ENCODE measurements at regions not wholly inside any gene's neighbourhood (a gene's known extent, or its start where the extent isn't known, plus 50 kb on each side); places are given as distances from the start of the nearest gene placed in this dataset.
A peak's percentile ranks its signal among the peaks of the same experiment; 100 is the strongest.
"Not testable (repeated sequence)": the region's sequence is repeated elsewhere in the genome, so short reads cannot be mapped to it uniquely, and the experiment has no call there.

GRCh38 chr2:185278761-185279160 is 459.8 kb upstream of the FSIP2 start:
- intact Hi-C loops (cut with DNase I; ENCODE audit: low total_unique reads), result no loop called here
- Histone ChIP-seq H3K9me3 (no peaks in the 10 kb centered on the region), H3K27me3 (no peaks in the 10 kb centered on the region), H3K4me1 (no peaks in the 10 kb centered on the region), H3K4me3 (no peak overlapping the region), H3K27ac (no peak overlapping the region), H3K36me3 (no peaks in the 10 kb centered on the region)
- TF ChIP-seq CTCF (IDR thresholded peaks at IDR 0.05), result no peak
- TF ChIP-seq POLR2AphosphoS5 (IDR thresholded peaks at IDR 0.05), result no peak
- TF ChIP-seq POLR2A (IDR thresholded peaks at IDR 0.05), result no peak
- no peak for DNase-seq (ENCODE audit: low spot score in 2 of 2)

GRCh38 chr2:185279999-185280398 is 458.6 kb upstream of the FSIP2 start:
- TF ChIP-seq POLR2AphosphoS5 (IDR thresholded peaks at IDR 0.05) (no peak), CTCF (IDR thresholded peaks at IDR 0.05) (peak in 1 of 3 donors; percentile 36)
- Histone ChIP-seq H3K27ac (no peak overlapping the region), H3K4me3 (no peak overlapping the region), H3K27me3 (no peaks in the 10 kb centered on the region), H3K4me1 (no peaks in the 10 kb centered on the region), H3K36me3 (no peaks in the 10 kb centered on the region), H3K9me3 (no peaks in the 10 kb centered on the region)
- intact Hi-C loops (cut with DNase I; ENCODE audit: low total_unique reads), result no loop called here
- no peak for DNase-seq (ENCODE audit: low spot score in 2 of 2)

GRCh38 chr2:185284696-185285095 is 453.9 kb upstream of the FSIP2 start:
- TF ChIP-seq POLR2A (IDR thresholded peaks at IDR 0.05) (no peak), POLR2AphosphoS5 (IDR thresholded peaks at IDR 0.05) (no peak), CTCF (IDR thresholded peaks at IDR 0.05) (no peak)
- H3K4me1 ChIP-seq, result no peaks in the 10 kb centered on the region
- no peak overlapping the region for H3K4me3 ChIP-seq
- no peaks in the 10 kb centered on the region for H3K9me3 ChIP-seq
- no peak overlapping the region for H3K27ac ChIP-seq
- DNase-seq (ENCODE audit: low spot score in 2 of 2), result no peak
- no peaks in the 10 kb centered on the region for H3K27me3 ChIP-seq
- intact Hi-C loops (cut with DNase I; ENCODE audit: low total_unique reads), result no loop called here
- no peaks in the 10 kb centered on the region for H3K36me3 ChIP-seq

- H3K36me3 ChIP-seq; H3K27ac ChIP-seq; H3K4me3 ChIP-seq; H3K4me1 ChIP-seq; intact Hi-C loops (cut with DNase I; ENCODE audit: low total_unique reads); DNase-seq (ENCODE audit: low spot score in 2 of 2); H3K9me3 ChIP-seq; H3K27me3 ChIP-seq: not testable (repeated sequence)
Observed at GRCh38 chr2:185290012-185290411, 448.6 kb upstream of the FSIP2 start.

GRCh38 chr2:185291035-185291647 is 447.5 kb upstream of the FSIP2 start:
- intact Hi-C loops (cut with DNase I; ENCODE audit: low total_unique reads), result no loop called here
- H3K27me3 ChIP-seq, result no peaks in the 10 kb centered on the region
- H3K4me3 ChIP-seq, result no peak overlapping the region
- H3K9me3 ChIP-seq, result no peaks in the 10 kb centered on the region
- H3K36me3 ChIP-seq, result no peaks in the 10 kb centered on the region
- no peak overlapping the region for H3K27ac ChIP-seq
- TF ChIP-seq POLR2A (IDR thresholded peaks at IDR 0.05), result no peak
- peak in 2 of 3 donors; percentile 22 to 55 for TF ChIP-seq CTCF (IDR thresholded peaks at IDR 0.05)
- DNase-seq (ENCODE audit: low spot score in 2 of 2), result peak in 1 of 2 donors; percentile 58
- no peaks in the 10 kb centered on the region for H3K4me1 ChIP-seq

GRCh38 chr2:185299867-185300266 is 438.7 kb upstream of the FSIP2 start:
- H3K4me1 ChIP-seq, result no peaks in the 10 kb centered on the region
- TF ChIP-seq POLR2AphosphoS5 (IDR thresholded peaks at IDR 0.05), result no peak
- TF ChIP-seq CTCF (IDR thresholded peaks at IDR 0.05), result no peak
- no peak for TF ChIP-seq POLR2A (IDR thresholded peaks at IDR 0.05)

More at GRCh38 chr2:185299867-185300266, 438.7 kb upstream of the FSIP2 start:
- H3K27ac ChIP-seq, result no peak overlapping the region
- no peak overlapping the region for H3K4me3 ChIP-seq
- H3K27me3 ChIP-seq, result no peaks in the 10 kb centered on the region
- intact Hi-C loops (cut with DNase I; ENCODE audit: low total_unique reads), result no loop called here
- no peaks in the 10 kb centered on the region for H3K36me3 ChIP-seq
- H3K9me3 ChIP-seq, result no peaks in the 10 kb centered on the region
- DNase-seq (ENCODE audit: low spot score in 2 of 2), result no peak
